NT2/D1 (cell line): ENCODE measurements at regions not wholly inside any gene's neighbourhood (a gene's known extent, or its start where the extent isn't known, plus 50 kb on each side); places are given as distances from the start of the nearest gene placed in this dataset.

ENCODE experiments used
- DNase-seq: peaks from one replicate; pipeline ENCODE4 v3.0.0-alpha.2; 2011; ENCODE audit warnings: low read depth, low spot score
- H3K27me3 ChIP-seq: 2 replicates; pipeline ENCODE4 v1.6.0; 2011; ENCODE audit warnings: mild to moderate bottlenecking; ENCODE audit not compliant: insufficient read length, insufficient read depth
- H3K36me3 ChIP-seq: 2 replicates; pipeline ENCODE4 v1.6.1; 2011; ENCODE audit warnings: mild to moderate bottlenecking, low read length, mixed read lengths; ENCODE audit not compliant: insufficient read depth, insufficient read length
- H3K4me1 ChIP-seq: 2 replicates; pipeline ENCODE4 v1.5.1; 2011; ENCODE audit not compliant: insufficient read depth, insufficient read length
- H3K4me3 ChIP-seq: 2 replicates; pipeline ENCODE4 v1.5.1; 2011; ENCODE audit warnings: low read depth; ENCODE audit not compliant: insufficient read length
- H3K9ac ChIP-seq: 2 replicates; pipeline ENCODE4 v1.6.0; 2011; ENCODE audit warnings: low read depth; ENCODE audit not compliant: insufficient read length
- H3K9me3 ChIP-seq: 2 replicates; pipeline ENCODE4 v1.5.1; 2011; ENCODE audit warnings: mild to moderate bottlenecking, low read length; ENCODE audit not compliant: insufficient read depth
- SUZ12 ChIP-seq: IDR thresholded peaks from 2 replicates; pipeline ENCODE4 v1.6.1; 2011; ENCODE audit not compliant: insufficient read length, insufficient read depth; ENCODE audit errors: extremely low read depth
- YY1 ChIP-seq: IDR thresholded peaks from 2 replicates; pipeline ENCODE4 v1.6.1; 2011; ENCODE audit not compliant: insufficient read length, insufficient read depth
- ZNF274 ChIP-seq: IDR thresholded peaks from 2 replicates; pipeline ENCODE4 v1.6.1; 2011; ENCODE audit warnings: mild to moderate bottlenecking, low read depth, low read length

- DNase-seq: no peak
- H3K9ac ChIP-seq: no peak overlapping the region
- H3K4me3 ChIP-seq: no peak overlapping the region
- H3K9me3 ChIP-seq: no peaks in the 10 kb centered on the region
- H3K4me1 ChIP-seq: no peaks in the 10 kb centered on the region
- no peaks in the 10 kb centered on the region for H3K36me3 ChIP-seq
- TF ChIP-seq ZNF274 (no peak), SUZ12 (no peak), YY1 (no peak)
- H3K27me3 ChIP-seq: no peaks in the 10 kb centered on the region
Measured at GRCh38 chr1:103191327-103191726, 83.0 kb upstream of the COL11A1 start.

GRCh38 chr1:103190766-103191165, 82.4 kb upstream of the COL11A1 start:
- Histone ChIP-seq H3K4me1 (no peaks in the 10 kb centered on the region), H3K9ac (no peak overlapping the region), H3K9me3 (no peaks in the 10 kb centered on the region), H3K36me3 (no peaks in the 10 kb centered on the region), H3K27me3 (no peaks in the 10 kb centered on the region), H3K4me3 (no peak overlapping the region)
- TF ChIP-seq SUZ12: no peak
- TF ChIP-seq YY1: no peak
- TF ChIP-seq ZNF274: no peak
- DNase-seq: no peak

GRCh38 chr1:103187673-103188072, 79.4 kb upstream of the COL11A1 start:
- no peaks in the 10 kb centered on the region for H3K9me3 ChIP-seq
- H3K4me1 ChIP-seq: no peaks in the 10 kb centered on the region
- H3K27me3 ChIP-seq: no peaks in the 10 kb centered on the region
- DNase-seq: no peak
- H3K36me3 ChIP-seq: no peaks in the 10 kb centered on the region
- no peak overlapping the region for H3K9ac ChIP-seq
- H3K4me3 ChIP-seq: no peak overlapping the region
- TF ChIP-seq YY1 (no peak), SUZ12 (no peak), ZNF274 (no peak)

- DNase-seq: no peak
Measured at GRCh38 chr1:103180660-103181059, 72.3 kb upstream of the COL11A1 start.

GRCh38 chr1:103177108-103177775, 68.9 kb upstream of the COL11A1 start:
- H3K9me3 ChIP-seq: no peaks in the 10 kb centered on the region
- no peak overlapping the region for H3K9ac ChIP-seq
- H3K36me3 ChIP-seq: no peaks in the 10 kb centered on the region
- no peaks in the 10 kb centered on the region for H3K27me3 ChIP-seq
- H3K4me3 ChIP-seq: no peak overlapping the region
- DNase-seq: no peak
- no peaks in the 10 kb centered on the region for H3K4me1 ChIP-seq
- TF ChIP-seq ZNF274 (no peak), SUZ12 (no peak), YY1 (no peak)

More at GRCh38 chr1:103180660-103181059, 72.3 kb upstream of the COL11A1 start:
- H3K27me3 ChIP-seq: no peaks in the 10 kb centered on the region
- no peaks in the 10 kb centered on the region for H3K9me3 ChIP-seq
- H3K4me1 ChIP-seq: no peaks in the 10 kb centered on the region
- no peak overlapping the region for H3K4me3 ChIP-seq
- H3K36me3 ChIP-seq: no peaks in the 10 kb centered on the region
- TF ChIP-seq YY1 (no peak), ZNF274 (no peak), SUZ12 (no peak)
- H3K9ac ChIP-seq: no peak overlapping the region

- Histone ChIP-seq H3K4me3 (no peak overlapping the region), H3K4me1 (no peaks in the 10 kb centered on the region), H3K36me3 (no peaks in the 10 kb centered on the region), H3K27me3 (no peaks in the 10 kb centered on the region), H3K9me3 (no peaks in the 10 kb centered on the region), H3K9ac (no peak overlapping the region)
- TF ChIP-seq ZNF274: no peak
- TF ChIP-seq YY1: no peak
- TF ChIP-seq SUZ12: no peak
- DNase-seq: no peak
Measured at GRCh38 chr1:103171041-103171590, 62.8 kb upstream of the COL11A1 start.

- Histone ChIP-seq H3K4me1 (no peaks in the 10 kb centered on the region), H3K27me3 (no peaks in the 10 kb centered on the region), H3K36me3 (no peaks in the 10 kb centered on the region), H3K4me3 (no peak overlapping the region), H3K9me3 (no peaks in the 10 kb centered on the region), H3K9ac (no peak overlapping the region)
- DNase-seq: no peak
- TF ChIP-seq YY1 (no peak), SUZ12 (no peak), ZNF274 (no peak)
Measured at GRCh38 chr1:103170609-103171008, 62.3 kb upstream of the COL11A1 start.
